Right ventricle myocardium inferior (tissue), 1 donor: ENCODE measurements at regions not wholly inside any gene's neighbourhood (a gene's known extent, or its start where the extent isn't known, plus 50 kb on each side); places are given as distances from the start of the nearest gene placed in this dataset.

ENCODE experiments used
- ATAC-seq: fragments of 200-7000 bp; cut with Tn5 transposase; one replicate; pipeline ENCODE4 v1.9.1; 2020; ENCODE audit warnings: mild to moderate bottlenecking, moderate library complexity
- DNase-seq: peaks from one replicate; pipeline ENCODE4 v3.0.0; 2021; ENCODE audit errors: missing footprints
- intact Hi-C: fragments of 100-400 bp; cut with DNase I; formaldehyde crosslinking; loops from one replicate; pipeline ENCODE4 v1.11.0; 2022
- donor health status: DM: no; HTN: yes; CAD: no; lungs with severe emphysema.

DNA sequence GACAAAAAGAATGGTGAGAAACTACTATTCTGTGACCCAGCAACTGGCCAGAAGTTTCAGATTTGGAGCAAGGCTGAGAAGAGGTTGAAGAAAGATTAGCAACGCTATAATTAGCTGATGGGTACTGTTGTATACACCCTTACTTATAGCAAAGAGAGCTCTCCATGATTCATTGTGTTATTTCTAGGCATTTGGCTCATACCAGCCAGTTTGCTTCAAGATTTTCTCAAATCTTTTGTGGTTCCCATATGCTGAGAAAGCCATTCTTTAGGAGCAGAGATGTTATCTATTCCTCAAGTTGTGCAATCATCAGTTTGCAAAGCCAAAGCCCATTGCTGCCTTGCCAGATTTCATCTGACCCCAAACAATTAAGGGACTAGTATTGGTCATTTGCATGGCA, 179.4 kb downstream of the ETS1 start:
- DNase-seq (no peak), ATAC-seq (no peak)
- intact Hi-C loops = no loop called here

DNA sequence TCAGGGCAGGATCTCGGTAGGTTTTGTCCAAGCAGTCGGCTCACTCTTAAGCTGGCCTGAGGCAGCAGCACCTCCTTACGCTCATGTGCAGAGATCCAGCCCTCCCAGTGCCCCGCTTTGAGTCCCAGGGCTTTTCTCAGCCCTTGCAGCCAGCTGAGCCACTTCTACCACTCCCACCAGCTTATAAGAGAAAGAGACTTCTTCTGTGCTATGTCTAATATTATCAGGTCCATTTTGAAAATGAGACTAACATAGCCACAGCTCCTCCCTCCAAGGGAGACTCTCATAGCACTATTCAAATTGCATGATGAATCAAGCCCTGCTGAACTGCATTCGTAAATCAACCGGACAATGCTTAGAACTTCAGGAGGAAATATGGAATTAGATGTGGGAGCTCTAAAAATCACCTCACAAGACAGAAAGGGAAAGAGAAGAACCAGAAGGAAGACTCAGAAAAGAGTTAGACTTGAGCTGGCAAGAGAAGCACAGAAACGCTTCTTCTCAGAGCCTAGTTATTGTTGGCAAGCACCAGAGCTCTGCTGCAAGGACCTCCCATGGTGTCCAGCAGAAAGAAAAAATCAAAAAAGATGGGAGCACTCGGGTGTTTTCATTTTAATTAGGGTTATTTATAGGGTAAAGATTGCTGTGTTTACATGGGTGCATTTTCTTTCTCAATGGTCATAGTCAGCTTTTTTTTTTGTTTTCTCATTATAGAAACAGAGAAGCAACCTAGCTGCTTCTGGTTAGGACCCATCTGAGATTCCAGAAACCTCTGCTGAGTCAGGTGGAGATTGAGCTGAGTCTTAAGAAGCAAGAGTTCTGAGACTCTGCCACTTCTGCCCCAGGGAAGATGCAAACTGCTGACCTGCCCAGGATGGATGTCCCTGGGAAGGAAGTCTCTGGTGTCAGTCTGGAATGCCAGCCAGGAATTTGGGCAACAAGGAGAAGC, 181.4 kb downstream of the ETS1 start:
- ATAC-seq (peak; percentile 31), DNase-seq (no peak)
- intact Hi-C loops = no loop called here

DNA sequence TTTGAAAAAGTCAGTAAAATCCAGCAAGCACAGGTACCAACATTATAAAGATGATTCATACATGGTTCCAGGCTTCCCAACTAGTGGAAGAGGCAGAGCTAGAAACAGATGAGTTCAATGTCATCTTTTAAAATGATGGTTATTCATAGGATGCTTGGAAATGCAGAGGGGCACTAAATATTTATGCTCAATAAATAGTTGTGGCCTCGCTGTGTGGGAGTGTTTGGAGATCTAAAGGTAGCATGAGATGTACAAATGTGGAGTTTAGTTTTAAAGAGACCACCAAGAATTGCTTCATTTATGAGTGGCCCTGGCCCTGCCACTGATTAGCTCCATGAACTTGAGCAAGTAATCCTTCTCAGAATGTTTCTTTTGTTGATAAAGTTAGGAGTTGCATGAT, 182.2 kb downstream of the ETS1 start:
- no peak for DNase-seq
- no peak for ATAC-seq
- intact Hi-C loops = no loop called here

DNA sequence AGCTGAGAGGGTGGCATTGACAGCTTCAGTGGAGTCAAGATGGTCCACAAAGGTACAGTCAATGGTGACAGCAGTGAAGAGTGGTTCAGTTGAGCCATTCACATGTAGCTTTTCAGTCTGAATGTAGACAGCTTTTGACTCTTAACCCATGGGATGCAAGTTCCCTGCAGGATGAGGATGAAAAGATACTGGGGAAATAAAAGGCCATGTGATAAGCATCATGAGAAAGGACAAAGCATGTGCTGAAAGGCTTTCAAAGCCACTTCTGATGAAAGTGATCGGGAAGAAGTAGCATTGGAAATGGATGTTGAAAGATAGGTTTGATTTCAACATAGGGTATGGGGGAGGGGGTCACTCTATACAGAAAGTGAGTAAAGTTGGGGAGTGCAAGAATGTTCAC, 182.9 kb downstream of the ETS1 start:
- DNase-seq = no peak
- intact Hi-C loops = no loop called here
- no peak for ATAC-seq

DNA sequence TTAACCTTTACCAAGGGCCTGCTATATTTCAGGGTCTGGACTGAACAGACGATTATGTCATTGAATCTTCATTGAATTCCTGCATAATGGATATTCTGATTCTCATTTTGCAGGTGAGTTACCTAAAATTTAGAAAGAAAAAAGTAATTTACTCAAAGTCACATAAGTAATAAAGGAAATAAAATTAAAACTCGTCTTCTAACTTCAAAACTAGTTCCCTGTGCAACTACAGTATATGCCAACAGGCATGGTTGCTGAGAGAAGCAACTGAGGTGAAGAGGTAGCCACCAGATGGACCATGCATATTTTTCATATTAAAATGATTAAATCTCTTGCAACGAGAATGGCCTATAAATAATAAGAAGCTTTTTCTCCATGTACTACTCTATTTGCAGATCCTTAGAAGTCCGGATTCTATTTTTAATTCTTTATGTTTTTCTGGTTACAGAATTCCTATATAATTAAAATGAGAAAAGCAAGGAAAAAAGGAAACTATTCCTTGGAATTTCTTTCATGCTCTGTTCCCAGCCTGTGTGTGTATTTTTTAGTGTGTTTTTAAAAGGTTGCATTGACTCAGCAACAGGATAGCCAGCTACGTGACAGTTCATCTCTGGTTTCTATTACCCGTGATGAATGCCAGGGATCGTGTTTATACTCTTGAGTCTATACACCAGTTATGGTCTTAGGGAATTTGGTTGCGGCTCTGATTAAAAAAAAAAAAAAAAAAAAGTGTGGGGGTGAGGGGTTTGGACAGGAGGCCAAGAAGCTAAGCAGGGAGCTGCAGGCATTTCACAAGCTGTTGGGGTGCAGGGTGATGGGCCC, 186.8 kb downstream of the ETS1 start:
- DNase-seq (no peak), ATAC-seq (no peak)
- intact Hi-C loops = no loop called here

DNA sequence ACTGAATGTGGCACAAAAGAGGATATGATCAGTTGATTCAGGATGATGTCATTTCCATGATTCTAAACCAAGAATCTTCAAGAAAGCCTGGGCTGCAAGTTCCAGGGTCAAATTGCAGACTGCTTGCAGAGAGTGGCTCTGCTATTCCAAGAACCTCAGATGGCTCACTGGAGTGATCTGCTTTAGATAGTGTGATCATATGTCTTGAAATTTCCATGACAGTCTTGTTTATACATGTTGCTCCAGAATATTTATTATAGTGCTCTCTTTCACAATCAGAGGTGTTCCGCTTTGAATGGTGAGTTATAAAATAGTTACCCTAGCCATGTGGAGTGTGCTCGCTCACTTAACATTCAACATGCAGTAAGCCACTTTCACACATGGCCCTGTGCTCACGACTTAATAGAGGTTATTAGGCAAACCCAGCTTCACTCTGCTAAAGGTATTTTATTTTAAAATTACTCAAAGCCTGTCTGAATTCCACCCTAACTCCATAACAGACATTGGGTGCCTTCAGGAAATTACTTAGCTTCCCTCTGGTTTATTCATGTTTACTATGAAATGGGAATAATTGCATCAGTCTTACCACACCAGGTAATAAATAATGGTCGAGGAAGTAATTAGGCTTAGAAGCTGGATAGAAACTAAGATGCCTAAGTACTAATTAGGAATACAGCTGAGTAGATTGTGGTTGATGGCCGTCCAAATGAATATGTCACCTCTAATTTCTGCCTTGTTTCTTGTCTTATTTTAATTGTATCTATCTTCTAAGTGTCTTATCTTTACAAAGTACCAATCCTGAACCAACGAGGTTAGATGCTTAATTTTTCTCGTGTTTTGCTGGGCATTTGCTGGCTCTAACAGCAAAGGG, 187.9 kb downstream of the ETS1 start:
- DNase-seq = no peak
- intact Hi-C loops = no loop called here
- no peak for ATAC-seq

DNA sequence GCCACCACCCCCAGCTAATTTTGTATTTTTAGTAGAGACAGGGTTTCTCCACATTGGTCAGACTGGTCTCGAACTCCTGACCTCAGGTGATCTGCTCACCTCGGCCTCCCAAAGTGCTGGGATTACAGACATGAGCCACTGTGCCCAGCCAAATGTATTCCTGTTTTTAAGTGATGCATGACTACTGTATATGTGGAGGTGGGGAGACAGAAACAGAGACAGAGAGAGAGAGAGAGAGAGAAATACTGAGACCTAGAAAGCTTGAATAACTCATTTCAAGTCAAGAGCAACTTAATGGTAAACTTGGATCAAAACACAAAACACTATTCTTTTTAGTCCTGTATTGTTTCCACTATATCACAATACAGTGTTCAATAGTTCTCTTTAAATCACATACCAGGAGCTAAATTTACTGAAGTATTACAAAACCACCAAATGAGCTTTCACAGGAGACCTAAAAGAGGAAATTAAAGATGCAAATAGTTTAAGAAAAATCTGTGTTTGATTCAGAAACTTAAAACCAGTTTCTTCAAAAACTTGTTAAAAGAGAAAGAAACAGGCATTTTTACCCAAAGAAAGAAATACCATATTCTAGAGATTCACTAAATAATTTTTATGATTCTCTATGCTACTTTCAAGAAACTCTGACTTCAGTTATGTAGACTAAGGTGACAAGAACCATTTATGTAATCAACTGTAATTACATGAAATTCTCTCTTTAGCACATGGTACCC, 188.7 kb downstream of the ETS1 start:
- DNase-seq (no peak), ATAC-seq (no peak)
- intact Hi-C loops = no loop called here

DNA sequence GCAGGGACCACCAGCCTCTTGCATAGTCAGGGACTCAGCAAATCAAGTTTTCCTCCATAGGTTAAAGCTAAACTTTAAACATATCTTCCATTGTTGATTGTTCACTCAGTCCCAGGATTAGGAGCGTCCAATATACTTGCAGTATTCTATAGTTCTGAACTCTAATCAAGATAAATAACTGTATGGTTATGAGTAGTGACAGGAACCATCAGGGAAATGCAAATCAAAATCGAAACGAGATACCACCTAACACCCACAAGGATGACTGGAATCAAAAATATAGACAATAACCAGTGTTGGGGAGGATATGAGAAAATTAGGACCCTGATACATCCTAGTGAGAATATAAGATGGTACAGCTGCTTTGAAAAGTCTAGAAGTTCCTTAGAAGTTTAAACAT, 190.0 kb downstream of the ETS1 start:
- ATAC-seq = no peak
- DNase-seq = no peak
- intact Hi-C loops = no loop called here

DNA sequence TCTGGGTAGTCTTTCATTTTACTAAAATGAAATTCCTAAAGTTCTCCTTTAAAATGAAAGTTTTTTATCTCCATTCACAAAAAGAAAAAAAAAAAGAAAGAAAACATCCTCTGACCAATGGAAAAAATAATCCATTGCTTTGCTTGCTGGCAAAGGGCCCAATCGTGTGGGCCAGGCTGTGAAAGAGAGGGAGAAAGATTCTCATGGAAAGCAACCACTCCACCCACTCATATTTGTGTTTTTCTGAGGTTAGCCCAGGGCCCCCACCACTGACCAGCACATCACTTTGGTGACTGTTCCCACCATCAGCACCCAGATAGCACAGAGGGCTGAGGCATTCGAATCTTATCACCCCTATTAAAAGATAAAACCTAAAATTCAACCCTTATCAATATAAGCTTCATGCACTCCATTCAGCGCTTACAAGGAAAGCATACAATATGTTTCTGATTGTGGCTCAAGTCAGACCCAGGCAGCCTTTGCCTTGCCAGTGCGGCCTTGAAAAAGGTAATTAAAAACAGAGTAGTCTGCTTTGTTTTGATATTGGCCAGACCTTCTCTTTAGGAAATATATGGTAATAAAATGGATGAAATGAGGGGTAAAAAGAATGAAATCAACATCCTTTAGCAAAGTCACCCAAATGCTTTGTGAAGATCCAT, 192.8 kb downstream of the ETS1 start:
- DNase-seq = no peak
- intact Hi-C loops = no loop called here
- ATAC-seq = no peak

DNA sequence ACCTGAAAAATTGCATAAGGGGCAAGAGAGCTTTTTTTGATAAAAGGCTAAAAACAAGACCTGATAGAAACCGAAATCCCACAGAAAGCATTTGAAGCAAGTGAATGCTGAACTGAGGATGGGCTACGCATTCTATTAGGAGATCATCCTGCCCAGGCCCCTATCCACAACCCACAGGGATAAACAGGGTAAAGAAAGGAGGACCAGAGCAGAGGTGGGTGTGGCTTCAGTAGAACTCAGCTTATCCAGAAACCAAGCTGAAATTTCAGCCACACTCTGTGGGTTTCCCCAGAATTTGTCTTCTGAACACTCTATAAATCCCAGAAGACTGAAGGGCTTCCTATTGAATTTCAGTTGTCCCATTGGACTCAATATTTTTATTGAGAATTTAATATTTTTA, 195.1 kb downstream of the ETS1 start:
- DNase-seq (no peak), ATAC-seq (no peak)
- intact Hi-C loops = no loop called here

DNA sequence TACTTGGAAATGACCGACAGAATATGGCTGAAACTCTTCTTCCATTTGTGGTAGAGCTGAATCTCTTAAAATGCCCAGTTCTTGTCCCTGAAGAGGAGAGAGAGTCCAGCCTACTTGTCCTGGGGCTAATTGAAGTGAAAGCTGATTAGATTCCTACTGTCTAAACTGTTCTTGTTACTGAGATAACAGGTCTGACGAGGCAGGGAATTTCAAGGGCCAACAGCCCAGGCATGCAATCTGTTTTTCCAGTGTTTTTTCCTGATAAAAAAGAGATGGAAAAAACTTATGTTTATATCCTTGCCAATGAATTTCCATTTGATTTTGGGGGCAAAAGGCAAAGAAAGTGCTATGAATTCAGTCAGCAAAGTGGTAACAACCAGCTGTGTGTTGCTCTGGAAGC, 195.5 kb downstream of the ETS1 start:
- intact Hi-C loops = no loop called here
- ATAC-seq (no peak), DNase-seq (no peak)

DNA sequence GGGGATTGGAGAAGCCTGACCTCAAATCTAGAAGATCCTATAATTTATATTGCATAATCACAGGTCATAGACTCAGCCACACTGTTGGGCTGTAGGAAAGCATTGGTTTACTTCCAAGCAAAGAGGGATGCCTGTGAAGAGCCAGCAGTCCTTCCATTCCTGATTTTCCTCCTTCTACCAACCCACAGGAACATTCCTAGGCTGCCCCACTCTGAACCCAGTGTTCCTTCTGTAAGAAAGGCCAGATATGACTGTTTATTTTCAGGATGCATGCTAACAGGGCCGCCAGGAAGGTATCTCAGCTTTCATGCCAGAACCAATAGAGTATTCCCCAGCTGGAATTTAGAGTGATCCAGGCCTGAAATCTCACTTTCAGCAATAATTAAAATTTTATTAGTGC, 197.1 kb downstream of the ETS1 start:
- DNase-seq = no peak
- no peak for ATAC-seq
- intact Hi-C loops = no loop called here

DNA sequence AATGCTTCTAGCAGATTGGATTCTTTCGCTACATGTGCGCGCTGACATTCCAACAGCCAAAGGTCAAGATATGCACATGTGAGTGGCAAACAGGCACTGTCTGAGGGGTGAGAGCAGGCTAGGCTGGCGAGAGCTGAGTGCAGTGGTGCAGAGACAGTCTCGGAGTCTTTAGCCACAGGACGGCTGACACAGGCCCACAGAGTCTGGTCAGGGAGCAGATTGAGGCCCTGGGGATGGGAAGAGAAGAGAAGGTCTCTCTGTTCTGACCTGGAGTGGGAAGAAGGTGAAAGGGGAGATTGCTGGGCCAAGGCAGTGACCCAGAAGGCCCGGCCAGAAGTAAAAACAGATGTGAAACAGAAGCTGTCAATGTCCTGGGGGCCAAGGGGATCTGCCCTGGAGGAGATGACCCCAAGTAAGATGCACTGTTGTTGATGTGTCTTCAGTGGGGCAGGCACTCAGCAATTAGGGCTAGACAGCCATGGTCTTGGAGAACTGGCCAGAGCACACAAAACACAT, 197.8 kb downstream of the ETS1 start:
- intact Hi-C loops = no loop called here
- peak; percentile 56 for ATAC-seq
- DNase-seq = no peak

DNA sequence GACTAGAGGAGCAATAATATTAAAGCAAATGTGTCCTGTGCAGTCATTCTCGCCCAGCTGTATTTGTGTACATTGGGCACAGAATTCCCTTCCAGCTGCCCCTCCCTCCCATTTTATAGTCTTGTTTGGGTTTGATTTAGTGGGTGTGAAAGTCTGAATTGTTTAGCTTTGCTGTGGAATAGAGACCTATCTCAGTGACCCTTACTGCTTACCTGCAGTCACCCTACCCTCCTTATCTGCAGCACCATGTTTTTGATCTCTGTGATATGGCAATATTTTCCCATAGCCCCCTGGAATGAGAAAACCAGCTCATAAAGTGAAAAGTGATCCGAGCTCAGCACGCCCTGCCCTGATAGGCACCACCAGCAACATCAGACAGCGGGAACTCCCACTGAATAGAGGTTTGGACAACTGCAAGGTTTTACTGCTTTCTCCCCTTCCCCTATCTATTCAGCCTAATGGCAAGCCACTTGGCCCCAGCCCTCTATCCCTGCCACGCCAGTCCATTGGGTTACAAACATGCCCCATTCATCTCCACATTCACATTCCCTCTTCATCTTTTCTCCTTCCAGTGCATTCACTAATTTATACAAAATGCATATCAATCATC, 199.0 kb downstream of the ETS1 start:
- DNase-seq = no peak
- intact Hi-C loops = no loop called here
- no peak for ATAC-seq

DNA sequence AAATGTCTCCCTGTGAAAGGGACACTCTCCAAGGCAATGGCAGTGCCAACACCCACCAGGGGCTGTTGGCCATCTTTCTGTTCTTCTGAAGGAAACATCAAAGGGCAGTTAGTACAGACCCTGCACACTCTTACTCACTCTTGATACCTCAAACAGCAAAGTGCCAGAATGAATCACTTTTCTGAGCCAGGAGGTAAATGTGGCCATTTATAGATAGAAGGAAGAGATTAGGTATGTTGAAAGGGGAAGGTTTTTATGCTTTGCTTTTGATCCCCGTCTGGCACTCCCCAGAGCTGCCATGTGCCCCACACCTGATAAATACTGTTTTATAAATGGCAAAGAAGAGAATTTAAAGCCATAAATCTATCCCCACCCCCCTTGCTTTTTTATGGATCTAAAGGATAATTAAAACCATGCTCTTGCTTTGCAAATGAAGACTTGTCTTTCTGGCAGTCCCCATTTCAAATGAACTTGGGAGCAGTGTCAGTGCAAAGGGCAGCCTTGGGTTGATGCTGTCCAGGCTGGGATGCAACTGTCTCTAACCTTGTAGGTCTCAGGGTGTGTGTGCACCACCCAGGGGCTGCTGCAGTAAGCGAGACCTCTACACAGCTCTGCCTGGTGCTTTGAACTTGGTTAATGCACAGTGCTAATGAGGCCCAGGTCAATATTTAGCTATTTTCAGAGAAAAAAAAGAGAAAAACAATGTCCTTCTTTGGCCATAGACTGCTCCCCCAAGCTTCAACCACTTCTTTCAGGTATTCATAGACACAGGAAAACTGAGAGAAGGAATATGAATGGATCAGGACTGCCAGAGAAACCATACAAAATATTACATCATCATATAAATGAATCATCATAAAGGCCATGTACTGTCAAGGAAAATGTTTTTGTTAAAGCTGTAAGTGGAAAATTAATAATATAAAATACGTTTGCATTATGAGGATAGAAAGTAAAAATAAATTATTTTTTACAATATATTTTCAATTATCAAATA, 207.5 kb downstream of the ETS1 start:
- DNase-seq (no peak), ATAC-seq (no peak)
- intact Hi-C loops = no loop called here

DNA sequence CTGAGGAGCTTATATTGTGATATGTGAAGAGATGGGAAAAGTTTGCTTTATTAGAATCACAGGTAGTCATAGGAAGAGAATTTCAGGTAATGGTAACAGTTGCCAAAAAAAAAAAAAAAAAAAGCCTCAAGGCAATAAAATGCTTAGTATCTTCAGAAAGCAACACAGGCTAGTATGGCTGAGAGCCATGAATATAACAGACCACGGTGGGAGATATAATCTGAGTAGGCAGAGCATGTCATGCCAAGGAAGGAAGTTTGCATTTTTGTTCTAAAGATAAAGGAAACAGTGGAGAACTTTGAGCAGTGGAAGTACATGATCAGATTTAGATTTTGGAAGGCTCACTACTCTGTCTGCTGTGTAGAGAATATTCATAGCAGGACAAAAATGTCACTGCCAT, 211.4 kb downstream of the ETS1 start:
- intact Hi-C loops = no loop called here
- ATAC-seq = no peak
- DNase-seq = no peak
